MM.1S (cell line): ENCODE measurements at regions not wholly inside any gene's neighbourhood (a gene's known extent, or its start where the extent isn't known, plus 50 kb on each side); places are given as distances from the start of the nearest gene placed in this dataset.
"Not testable (repeated sequence)": the region's sequence is repeated elsewhere in the genome, so short reads cannot be mapped to it uniquely, and the experiment has no call there.

Experiments used
- DNase-seq: peaks from one replicate; pipeline ENCODE4 v3.0.0-alpha.2; 2015
- H2AFZ ChIP-seq: fragments of 300-600 bp; sonication (generic); 2 replicates; pipeline ENCODE4 v1.6.0; 2016; ENCODE audit warnings: antibody characterized with exemption, low read length
- H3F3A ChIP-seq: fragments of 300-600 bp; sonication (generic); 2 replicates; pipeline ENCODE4 v1.6.1; 2016; ENCODE audit warnings: mild to moderate bottlenecking, antibody characterized with exemption, low read length, moderate library complexity, mixed read lengths; ENCODE audit not compliant: insufficient read depth
- H3K27ac ChIP-seq: fragments of 300-600 bp; sonication (generic); 2 replicates; pipeline ENCODE4 v1.5.1; 2016; ENCODE audit warnings: mild to moderate bottlenecking, low read length
- H3K27me3 ChIP-seq: fragments of 300-600 bp; sonication (generic); replicated peaks from 2 replicates; pipeline ENCODE4 v1.6.0; 2016; ENCODE audit warnings: low read length; ENCODE audit not compliant: insufficient read depth
- H3K36me3 ChIP-seq: fragments of 300-600 bp; sonication (generic); replicated peaks from 2 replicates; pipeline ENCODE4 v1.6.1; 2016; ENCODE audit warnings: mild to moderate bottlenecking, low read length, mixed read lengths; ENCODE audit not compliant: insufficient read depth
- H3K4me1 ChIP-seq: fragments of 300-600 bp; sonication (generic); 2 replicates; pipeline ENCODE4 v1.6.1; 2016; ENCODE audit warnings: low read length, mixed read lengths
- H3K4me2 ChIP-seq: fragments of 300-600 bp; sonication (generic); 2 replicates; pipeline ENCODE4 v1.6.0; 2016; ENCODE audit warnings: low read depth, low read length
- H3K4me3 ChIP-seq: fragments of 300-600 bp; sonication (generic); 2 replicates; pipeline ENCODE4 v1.5.1; 2016; ENCODE audit warnings: low read length, mixed read lengths
- H3K79me2 ChIP-seq: fragments of 300-600 bp; sonication (generic); 2 replicates; pipeline ENCODE4 v1.6.1; 2016; ENCODE audit warnings: mixed run types, low read length, mixed read lengths
- H3K9ac ChIP-seq: fragments of 300-600 bp; sonication (generic); 2 replicates; pipeline ENCODE4 v1.6.1; 2016; ENCODE audit warnings: low read length, mixed read lengths
- H3K9me2 ChIP-seq: fragments of 300-600 bp; sonication (generic); replicated peaks from 2 replicates; pipeline ENCODE4 v1.6.1; 2016; ENCODE audit warnings: mild to moderate bottlenecking, low read length, mixed read lengths; ENCODE audit not compliant: insufficient read depth
- H3K9me3 ChIP-seq: fragments of 300-600 bp; sonication (generic); replicated peaks from 2 replicates; pipeline ENCODE4 v1.6.1; 2016; ENCODE audit warnings: mild to moderate bottlenecking, low read length, mixed read lengths; ENCODE audit not compliant: insufficient read depth
- H4K20me1 ChIP-seq: fragments of 300-600 bp; sonication (generic); 2 replicates; pipeline ENCODE4 v1.6.1; 2016; ENCODE audit warnings: mild to moderate bottlenecking, low read length, moderate library complexity, mixed read lengths; ENCODE audit not compliant: insufficient read depth
- CTCF ChIP-seq: fragments of 300-600 bp; sonication (generic); IDR thresholded peaks from 2 replicates; pipeline ENCODE4 v1.5.1; 2016; ENCODE audit warnings: antibody characterized with exemption, low read length, mixed read lengths
- EZH2 ChIP-seq: fragments of 300-600 bp; sonication (generic); optimal IDR thresholded peaks from 2 replicates; pipeline ENCODE3; 2017; ENCODE audit warnings: low read depth, mild to moderate bottlenecking, antibody characterized with exemption, low read length, mixed read lengths
- EZH2phosphoT487 ChIP-seq: fragments of 300-600 bp; sonication (generic); IDR thresholded peaks from 2 replicates; pipeline ENCODE4 v1.6.1; 2018; ENCODE audit warnings: antibody characterized with exemption, low read length

- no peak for TF ChIP-seq EZH2phosphoT487
- TF ChIP-seq CTCF: no peak
- no peak for TF ChIP-seq EZH2
- H2AFZ ChIP-seq: no peak overlapping the region
- no peaks in the 10 kb centered on the region for H3K9me3 ChIP-seq
Measured at GRCh38 chr1:199247891-199248290, 609.1 kb downstream of the PTPRC start.

DNA sequence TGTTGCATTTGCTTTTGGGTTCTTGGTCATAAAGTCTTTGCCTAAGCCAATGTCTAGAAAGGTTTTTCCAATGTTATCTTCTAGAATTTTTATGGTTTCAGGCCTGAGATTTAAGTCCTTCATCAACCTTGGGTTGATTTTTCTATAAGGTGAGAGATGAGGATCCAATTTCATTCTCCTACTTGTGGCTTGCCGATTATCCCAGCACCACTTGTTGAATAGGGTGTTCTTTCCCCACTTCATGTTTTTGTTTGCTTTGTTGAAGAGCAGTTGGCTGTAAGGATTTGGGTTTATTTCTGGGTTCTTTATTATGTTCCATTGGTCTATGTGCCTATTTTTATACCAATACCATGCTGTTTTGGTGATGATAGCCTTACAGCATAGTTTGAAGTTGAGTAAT is 615.2 kb downstream of the PTPRC start:
- not testable (repeated sequence) for H3K9ac ChIP-seq, H3K4me3 ChIP-seq, H3K27ac ChIP-seq, H3K4me1 ChIP-seq, DNase-seq, H3F3A ChIP-seq, H3K4me2 ChIP-seq, H3K36me3 ChIP-seq, H2AFZ ChIP-seq, H3K27me3 ChIP-seq, H3K9me3 ChIP-seq, H4K20me1 ChIP-seq, H3K9me2 ChIP-seq, H3K79me2 ChIP-seq

More at GRCh38 chr1:199247891-199248290, 609.1 kb downstream of the PTPRC start:
- 0 out of 2 replicates have a peak, but pooled peaks cover 4% of the 10 kb centered on the region for H3K4me1 ChIP-seq
- no peak overlapping the region for H3K4me2 ChIP-seq
- no peaks in the 10 kb centered on the region for H4K20me1 ChIP-seq
- no peak overlapping the region for H3K4me3 ChIP-seq
- no peaks in the 10 kb centered on the region for H3F3A ChIP-seq
- no peak overlapping the region for H3K27ac ChIP-seq
- no peaks in the 10 kb centered on the region for H3K27me3 ChIP-seq
- H3K36me3 ChIP-seq: no peaks in the 10 kb centered on the region
- H3K9me2 ChIP-seq: no peaks in the 10 kb centered on the region
- H3K9ac ChIP-seq: no peak overlapping the region
- no peaks in the 10 kb centered on the region for H3K79me2 ChIP-seq
- no peak for DNase-seq

- H4K20me1 ChIP-seq: no peaks in the 10 kb centered on the region
- no peaks in the 10 kb centered on the region for H3K9me3 ChIP-seq
- H3K79me2 ChIP-seq: no peaks in the 10 kb centered on the region
- TF ChIP-seq CTCF (no peak), EZH2phosphoT487 (no peak), EZH2 (no peak)
- H3K4me3 ChIP-seq: no peak overlapping the region
- no peak overlapping the region for H3K9ac ChIP-seq
- no peaks in the 10 kb centered on the region for H3F3A ChIP-seq
- no peaks in the 10 kb centered on the region for H3K27me3 ChIP-seq
- H2AFZ ChIP-seq: no peak overlapping the region
- no peaks in the 10 kb centered on the region for H3K9me2 ChIP-seq
- no peaks in the 10 kb centered on the region for H3K4me1 ChIP-seq
- H3K27ac ChIP-seq: no peak overlapping the region
- DNase-seq: no peak
- H3K4me2 ChIP-seq: no peak overlapping the region
- H3K36me3 ChIP-seq: no peaks in the 10 kb centered on the region
Measured at GRCh38 chr1:199261328-199261727, 622.5 kb downstream of the PTPRC start.

DNA sequence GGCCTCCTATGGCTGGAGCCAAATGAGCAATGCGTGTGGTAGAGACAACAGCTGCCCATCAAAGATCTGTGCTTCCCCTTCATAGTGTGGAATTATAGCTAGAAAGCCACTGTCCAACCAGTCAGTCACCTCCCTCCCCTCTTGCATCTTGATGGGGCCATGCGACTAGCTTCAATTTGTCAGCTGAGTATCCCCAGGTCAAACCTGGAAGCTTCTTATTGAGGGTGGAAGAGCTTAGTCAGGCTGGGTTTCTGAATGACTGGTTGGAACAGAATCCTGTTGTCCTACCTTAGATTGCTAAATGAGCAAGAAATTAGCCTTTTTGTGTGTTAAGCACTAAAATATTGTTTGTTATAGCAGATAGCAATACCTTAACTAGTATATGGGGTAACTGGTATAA is 625.4 kb downstream of the PTPRC start:
- Histone ChIP-seq H3K36me3 (no peaks in the 10 kb centered on the region), H3K4me2 (no peak overlapping the region), H3K9me2 (no peaks in the 10 kb centered on the region), H4K20me1 (no peaks in the 10 kb centered on the region), H3K4me1 (no peaks in the 10 kb centered on the region), H3K9me3 (no peaks in the 10 kb centered on the region), H2AFZ (no peak overlapping the region), H3K4me3 (no peak overlapping the region), H3K9ac (no peak overlapping the region), H3K79me2 (no peaks in the 10 kb centered on the region), H3K27ac (no peak overlapping the region), H3K27me3 (no peaks in the 10 kb centered on the region), H3F3A (no peaks in the 10 kb centered on the region)
- DNase-seq: no peak
- no peak for TF ChIP-seq EZH2phosphoT487
- TF ChIP-seq EZH2: no peak
- no peak for TF ChIP-seq CTCF
